H9 (cell line): ENCODE measurements at regions not wholly inside any gene's neighbourhood (a gene's known extent, or its start where the extent isn't known, plus 50 kb on each side); places are given as distances from the start of the nearest gene placed in this dataset.

ENCODE experiments used
- DNase-seq: peaks from one replicate; pipeline ENCODE4 v3.0.0-alpha.2; 2017
- H2AFZ ChIP-seq: one replicate; pipeline ENCODE4 v1.6.1; 2013; ENCODE audit warnings: mild to moderate bottlenecking, low read length, control low read depth, moderate library complexity
- H2AK5ac ChIP-seq: 2 replicates; pipeline ENCODE4 v1.6.1; 2013; ENCODE audit warnings: low read length, control low read depth, mixed read lengths; ENCODE audit not compliant: insufficient read length
- H2BK120ac ChIP-seq: one replicate; pipeline ENCODE4 v1.6.1; 2013; ENCODE audit warnings: low read depth, mild to moderate bottlenecking, low read length, control low read depth, inconsistent platforms; ENCODE audit not compliant: poor library complexity, severe bottlenecking
- H2BK12ac ChIP-seq: 2 replicates; pipeline ENCODE4 v1.6.1; 2013; ENCODE audit warnings: low read length, control low read depth, mixed read lengths, low read depth; ENCODE audit not compliant: insufficient read length
- H2BK15ac ChIP-seq: 2 replicates; pipeline ENCODE4 v1.6.1; 2013; ENCODE audit warnings: low read depth, low read length, control low read depth
- H2BK20ac ChIP-seq: one replicate; pipeline ENCODE4 v1.6.1; 2013; ENCODE audit warnings: low read depth, mild to moderate bottlenecking, low read length, control low read depth, inconsistent platforms; ENCODE audit not compliant: poor library complexity, severe bottlenecking
- H2BK5ac ChIP-seq: 2 replicates; pipeline ENCODE4 v1.6.1; 2013; ENCODE audit warnings: low read length, control low read depth, mixed read lengths; ENCODE audit not compliant: insufficient read length
- H3K14ac ChIP-seq: 2 replicates; pipeline ENCODE4 v1.6.1; 2013; ENCODE audit warnings: low read length, control low read depth; ENCODE audit not compliant: insufficient read depth
- H3K18ac ChIP-seq: 2 replicates; pipeline ENCODE4 v1.6.1; 2013; ENCODE audit warnings: low read depth, mild to moderate bottlenecking, mixed read lengths, low read length, control low read depth; ENCODE audit not compliant: insufficient read length
- H3K23ac ChIP-seq: 2 replicates; pipeline ENCODE4 v1.6.1; 2013; ENCODE audit warnings: low read length, control low read depth, mixed read lengths, low read depth; ENCODE audit not compliant: insufficient read length
- H3K23me2 ChIP-seq: 2 replicates; pipeline ENCODE4 v1.6.1; 2013; ENCODE audit warnings: low read depth, mild to moderate bottlenecking, mixed read lengths, low read length, control low read depth; ENCODE audit not compliant: insufficient read length, poor library complexity, severe bottlenecking
- H3K27ac ChIP-seq: 2 replicates; pipeline ENCODE4 v1.5.1; 2013; ENCODE audit warnings: low read length, control low read depth, mixed read lengths, low read depth; ENCODE audit not compliant: insufficient read length
- H3K27me3 ChIP-seq: 2 replicates; pipeline ENCODE4 v1.6.1; 2013; ENCODE audit warnings: low read length, control low read depth, inconsistent platforms; ENCODE audit not compliant: insufficient read depth
- H3K4ac ChIP-seq: 2 replicates; pipeline ENCODE4 v1.6.1; 2013; ENCODE audit warnings: low read depth, mild to moderate bottlenecking, control low read depth, inconsistent platforms, low read length, moderate library complexity
- H3K4me1 ChIP-seq: 2 replicates; pipeline ENCODE4 v1.6.1; 2013; ENCODE audit warnings: low read length, control low read depth, inconsistent platforms; ENCODE audit not compliant: insufficient read depth
- H3K4me2 ChIP-seq: 2 replicates; pipeline ENCODE4 v1.6.1; 2013; ENCODE audit warnings: low read length, control low read depth, mixed read lengths; ENCODE audit not compliant: insufficient read length, insufficient read depth
- H3K56ac ChIP-seq: 2 replicates; pipeline ENCODE4 v1.6.1; 2013; ENCODE audit warnings: low read depth, mild to moderate bottlenecking, mixed read lengths, low read length, control low read depth; ENCODE audit not compliant: insufficient read length
- H3K79me1 ChIP-seq: 2 replicates; pipeline ENCODE4 v1.6.1; 2013; ENCODE audit warnings: low read depth, mild to moderate bottlenecking, moderate library complexity, low read length, control low read depth, inconsistent platforms; ENCODE audit not compliant: insufficient read depth, poor library complexity, severe bottlenecking
- H3K79me2 ChIP-seq: 2 replicates; pipeline ENCODE4 v1.6.1; 2013; ENCODE audit warnings: low read length, control low read depth, inconsistent platforms; ENCODE audit not compliant: insufficient read depth
- H3K9ac ChIP-seq: 2 replicates; pipeline ENCODE4 v1.6.1; 2013; ENCODE audit warnings: low read length, control low read depth, mixed read lengths; ENCODE audit not compliant: insufficient read length; ENCODE audit errors: extremely low read depth
- H3K9me3 ChIP-seq: one replicate; pipeline ENCODE4 v1.6.1; 2013; ENCODE audit warnings: low read depth, low read length, inconsistent platforms; ENCODE audit not compliant: control insufficient read depth
- H3T11ph ChIP-seq: one replicate; pipeline ENCODE4 v1.6.1; 2013; ENCODE audit warnings: mild to moderate bottlenecking, low read length, control low read depth, inconsistent platforms
- H4K20me1 ChIP-seq: one replicate; pipeline ENCODE4 v1.6.1; 2013; ENCODE audit not compliant: control insufficient read depth, insufficient read length, insufficient read depth
- H4K5ac ChIP-seq: 2 replicates; pipeline ENCODE4 v1.6.1; 2013; ENCODE audit warnings: low read depth, mild to moderate bottlenecking, mixed read lengths, low read length, control low read depth; ENCODE audit not compliant: insufficient read length
- H4K8ac ChIP-seq: replicated peaks from 2 replicates; pipeline ENCODE4 v1.6.1; 2013; ENCODE audit warnings: low read length, control low read depth, mixed read lengths, low read depth; ENCODE audit not compliant: insufficient read length
- H4K91ac ChIP-seq: 2 replicates; pipeline ENCODE4 v1.6.1; 2013; ENCODE audit warnings: low read depth, mild to moderate bottlenecking, moderate library complexity, mixed read lengths, low read length, control low read depth; ENCODE audit not compliant: insufficient read length
- H3K27ac Mint-ChIP-seq, 3 experiments: 2 replicates in 2 of 3; 3 replicates in 1 of 3; pipeline ENCODE4 v1.8.0; 2020 to 2021; ENCODE audit warnings: mixed read lengths in 3 of 3, mild to moderate bottlenecking in 1 of 3, moderate library complexity in 1 of 3
- H3K27me3 Mint-ChIP-seq: 2 replicates; pipeline ENCODE4 v1.8.0; 2021; ENCODE audit warnings: low read depth, mild to moderate bottlenecking, moderate library complexity, mixed read lengths
- H3K36me3 Mint-ChIP-seq, 3 experiments: 2 replicates in 2 of 3; 3 replicates in 1 of 3; pipeline ENCODE4 v1.8.0; 2020 to 2021; ENCODE audit warnings: low read depth in 3 of 3, mixed read lengths in 3 of 3; ENCODE audit not compliant: insufficient read depth in 1 of 3
- H3K4me1 Mint-ChIP-seq, 2 experiments: 2 replicates each; pipeline ENCODE4 v1.8.0; 2020; ENCODE audit warnings: mixed read lengths in 2 of 2
- H3K4me3 Mint-ChIP-seq, 2 experiments: 2 replicates in 1 of 2; 3 replicates in 1 of 2; pipeline ENCODE4 v1.8.0; 2020 to 2021; ENCODE audit warnings: mild to moderate bottlenecking in 2 of 2, mixed read lengths in 2 of 2, moderate library complexity in 1 of 2
- H3K9me3 Mint-ChIP-seq, 2 experiments: 2 replicates in 1 of 2; 3 replicates in 1 of 2; pipeline ENCODE4 v1.8.0; 2020; ENCODE audit warnings: mild to moderate bottlenecking in 2 of 2, mixed read lengths in 2 of 2, moderate library complexity in 1 of 2
- WGBS: extraction: QIAGEN DNeasy Blood & Tissue Kit; methylation state at CpG from one replicate; pipeline ENCODE4 v1.1.7; 2013; ENCODE audit warnings: missing lambda C conversion rate, low lambda C conversion rate, mixed read lengths; ENCODE audit not compliant: insufficient read length; ENCODE audit errors: extremely low coverage; 5-methylcytosine and 5-hydroxymethylcytosine counted together
- TF ChIP-seq, protein P1 (sequence below): fragments of 200-600 bp; sonication (generic); conservative IDR thresholded peaks from 3 replicates; pipeline ENCODE4 v1.8.0; 2021; ENCODE audit warnings: antibody characterized with exemption, mild to moderate bottlenecking

DNA sequence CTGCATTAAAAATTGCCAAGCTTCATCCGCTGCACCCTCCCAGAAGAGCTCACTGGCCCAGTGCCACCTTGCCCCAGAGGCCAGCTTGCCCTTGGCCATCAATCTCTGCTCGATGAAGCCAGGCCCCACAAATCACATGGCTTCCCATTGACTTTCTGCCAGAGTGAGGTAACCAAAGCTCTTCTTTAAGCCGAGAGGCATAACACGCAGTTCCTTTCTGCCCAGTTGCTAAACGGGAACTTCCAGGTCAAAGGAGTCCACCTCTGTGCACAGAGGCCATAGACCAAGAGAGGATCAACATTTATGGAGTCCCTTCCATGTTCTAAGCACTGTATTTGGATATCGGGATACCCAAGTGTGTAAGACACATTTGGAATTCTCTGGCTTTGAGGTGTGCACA lies 208.8 kb downstream of the KIF4B start:
- H3K4ac ChIP-seq = no peak overlapping the region
- H2BK120ac ChIP-seq = no peak overlapping the region
- H2BK5ac ChIP-seq = no peak overlapping the region
- no peaks in the 10 kb centered on the region for H3K4me1 ChIP-seq
- WGBS = no CpG with 5 or more reads among the region's 6 CpGs
- H3K4me2 ChIP-seq = no peak overlapping the region
- no peak overlapping the region for H3T11ph ChIP-seq
- H3K4me3 Mint-ChIP-seq = no peak overlapping the region
- H2BK15ac ChIP-seq = no peak overlapping the region
- H3K9me3 ChIP-seq = no peaks in the 10 kb centered on the region
- H2AK5ac ChIP-seq = no peak overlapping the region
- H4K5ac ChIP-seq = no peak overlapping the region
- H3K27me3 ChIP-seq = no peaks in the 10 kb centered on the region
- H3K79me1 ChIP-seq = no peaks in the 10 kb centered on the region
- no peak overlapping the region for H3K18ac ChIP-seq
- no peak overlapping the region for H3K14ac ChIP-seq
- H3K23ac ChIP-seq = no peak overlapping the region
- H3K27ac ChIP-seq = no peak overlapping the region
- no peak for DNase-seq
- H4K8ac ChIP-seq = no peak overlapping the region
- no peak overlapping the region for H2AFZ ChIP-seq
- no peak overlapping the region for H2BK20ac ChIP-seq
- no peak overlapping the region for H4K91ac ChIP-seq
- no peaks in the 10 kb centered on the region for H4K20me1 ChIP-seq
- no peaks in the 10 kb centered on the region for H3K23me2 ChIP-seq
- no peak overlapping the region for H2BK12ac ChIP-seq
- H3K56ac ChIP-seq = no peak overlapping the region
- peaks cover 0 to 3% (median 2%) of the 10 kb centered on the region in 3 experiments; a peak in 1 of 7 replicates for H3K36me3 Mint-ChIP-seq
- H3K9me3 Mint-ChIP-seq = peaks cover 3 to 9% of the 10 kb centered on the region in 2 experiments; a peak in 3 of 5 replicates
- H3K27ac Mint-ChIP-seq = no peak overlapping the region
- H3K27me3 Mint-ChIP-seq = no peaks in the 10 kb centered on the region
- H3K4me1 Mint-ChIP-seq = no peaks in the 10 kb centered on the region
- H3K79me2 ChIP-seq = no peaks in the 10 kb centered on the region
- TF ChIP-seq, protein P1, sequence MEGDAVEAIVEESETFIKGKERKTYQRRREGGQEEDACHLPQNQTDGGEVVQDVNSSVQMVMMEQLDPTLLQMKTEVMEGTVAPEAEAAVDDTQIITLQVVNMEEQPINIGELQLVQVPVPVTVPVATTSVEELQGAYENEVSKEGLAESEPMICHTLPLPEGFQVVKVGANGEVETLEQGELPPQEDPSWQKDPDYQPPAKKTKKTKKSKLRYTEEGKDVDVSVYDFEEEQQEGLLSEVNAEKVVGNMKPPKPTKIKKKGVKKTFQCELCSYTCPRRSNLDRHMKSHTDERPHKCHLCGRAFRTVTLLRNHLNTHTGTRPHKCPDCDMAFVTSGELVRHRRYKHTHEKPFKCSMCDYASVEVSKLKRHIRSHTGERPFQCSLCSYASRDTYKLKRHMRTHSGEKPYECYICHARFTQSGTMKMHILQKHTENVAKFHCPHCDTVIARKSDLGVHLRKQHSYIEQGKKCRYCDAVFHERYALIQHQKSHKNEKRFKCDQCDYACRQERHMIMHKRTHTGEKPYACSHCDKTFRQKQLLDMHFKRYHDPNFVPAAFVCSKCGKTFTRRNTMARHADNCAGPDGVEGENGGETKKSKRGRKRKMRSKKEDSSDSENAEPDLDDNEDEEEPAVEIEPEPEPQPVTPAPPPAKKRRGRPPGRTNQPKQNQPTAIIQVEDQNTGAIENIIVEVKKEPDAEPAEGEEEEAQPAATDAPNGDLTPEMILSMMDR = no peak
- no peak overlapping the region for H3K9ac ChIP-seq
